GM21367 (cell line): ENCODE measurements at regions not wholly inside any gene's neighbourhood (a gene's known extent, or its start where the extent isn't known, plus 50 kb on each side); places are given as distances from the start of the nearest gene placed in this dataset.
"Not testable (repeated sequence)": the region's sequence is repeated elsewhere in the genome, so short reads cannot be mapped to it uniquely, and the experiment has no call there.

ENCODE experiments used
- ATAC-seq: cut with Tn5 transposase; IDR thresholded peaks from one replicate; pipeline ENCODE4 v1.9.1; 2021; ENCODE audit not compliant: unreplicated experiment

DNA sequence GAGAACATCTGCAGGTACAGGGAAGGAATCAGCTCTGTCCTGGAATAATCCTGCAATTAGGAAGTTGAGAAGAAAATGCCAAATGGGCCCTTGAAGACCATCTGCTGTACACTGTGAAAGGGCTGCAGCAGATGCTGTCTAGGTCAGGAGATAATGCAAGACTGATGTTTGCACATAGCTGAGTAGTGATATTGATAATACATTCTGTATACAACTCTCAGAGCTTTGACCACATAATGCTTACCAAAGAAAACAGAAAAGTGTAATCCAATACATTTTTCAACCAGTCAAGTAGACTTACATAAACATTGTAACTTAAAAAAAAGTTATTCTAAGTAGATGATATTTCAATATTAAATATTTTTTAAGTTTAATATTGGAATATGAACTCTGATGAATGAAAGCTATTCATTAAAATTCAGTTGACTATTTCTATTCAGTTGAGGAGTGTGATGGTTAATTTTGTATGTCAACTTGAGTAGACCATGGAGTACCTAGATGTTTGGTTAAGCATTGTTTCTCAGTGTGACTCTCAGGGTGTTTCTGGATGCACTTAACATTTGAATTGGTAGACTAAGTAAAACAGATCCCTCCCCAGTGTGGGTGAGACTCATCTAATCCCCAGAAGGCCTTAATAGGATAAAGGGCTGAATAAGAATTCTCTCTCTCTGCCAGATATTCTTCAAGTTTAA is 380.1 kb upstream of the PRR16 start:
- ATAC-seq = no peak

DNA sequence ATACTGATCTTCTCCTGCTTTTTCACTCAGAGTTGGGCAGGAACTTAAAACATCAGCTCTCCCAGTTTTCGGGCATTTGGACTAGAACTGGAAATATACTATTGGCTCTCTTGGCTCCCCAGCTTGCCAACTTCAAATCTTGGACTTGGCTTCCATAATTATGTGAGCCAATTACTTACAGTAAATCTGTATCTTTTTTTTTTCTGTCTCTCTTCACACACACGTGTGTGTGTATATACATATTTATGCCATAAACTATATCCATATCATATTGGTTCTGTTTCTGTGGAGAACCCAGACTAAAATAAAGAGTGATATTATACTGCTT is 379.6 kb upstream of the PRR16 start:
- no peak for ATAC-seq

DNA sequence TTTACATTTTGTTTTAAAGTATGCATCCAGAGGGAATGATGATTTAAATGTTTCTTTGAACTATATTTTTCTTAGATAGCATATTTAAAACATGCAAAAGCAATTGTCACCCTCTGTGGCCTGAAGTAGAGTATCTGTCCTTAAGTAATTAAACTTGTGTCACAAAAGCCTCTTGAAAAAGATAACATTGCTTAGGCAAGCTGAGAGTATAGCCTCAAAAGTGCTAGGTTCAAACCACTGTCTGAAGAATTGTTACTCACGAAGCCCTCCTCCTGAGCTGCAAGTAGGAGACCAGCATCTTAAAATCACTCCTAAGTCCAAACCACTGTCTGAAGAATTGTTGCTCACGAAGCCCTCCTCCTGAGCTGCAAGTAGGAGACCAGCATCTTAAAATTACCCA is 378.0 kb upstream of the PRR16 start:
- ATAC-seq = no peak

DNA sequence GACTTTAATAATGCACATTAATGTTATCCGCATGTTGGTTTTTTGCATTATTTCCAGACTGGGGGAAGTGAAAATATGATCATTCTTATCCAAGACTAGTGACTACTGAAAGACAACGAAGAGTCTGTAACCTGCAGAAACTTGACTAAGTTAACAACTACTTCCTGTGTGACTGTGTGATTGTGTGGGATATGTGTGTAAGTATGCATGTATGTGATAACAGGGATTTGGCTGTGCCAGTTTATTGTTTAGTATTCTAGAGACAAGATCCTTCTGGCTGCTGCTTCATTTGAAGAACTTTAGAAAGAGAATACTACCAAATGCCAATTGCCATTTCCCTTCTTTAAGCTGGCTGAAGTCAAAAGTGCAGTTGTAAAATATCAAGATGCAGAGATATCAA is 375.7 kb upstream of the PRR16 start:
- ATAC-seq = no peak

DNA sequence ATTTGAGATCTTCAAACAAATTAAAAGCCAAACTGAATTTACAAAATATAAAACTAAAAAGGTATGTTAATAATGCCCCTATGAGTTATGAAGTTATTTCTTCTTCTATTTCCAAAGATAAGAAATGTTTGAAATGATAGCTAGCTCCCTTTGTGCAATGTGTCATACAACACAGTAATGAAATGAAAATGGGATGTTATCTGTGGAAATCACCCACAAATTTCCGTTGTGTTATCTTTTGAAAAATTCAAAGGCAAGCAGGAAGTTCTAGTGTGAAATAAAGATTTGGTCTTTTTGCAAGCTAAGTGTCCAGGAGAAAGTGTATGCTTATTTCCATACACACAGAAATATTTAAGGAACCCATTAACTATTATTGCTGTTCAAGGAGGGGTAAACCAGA is 375.3 kb upstream of the PRR16 start:
- no peak for ATAC-seq

DNA sequence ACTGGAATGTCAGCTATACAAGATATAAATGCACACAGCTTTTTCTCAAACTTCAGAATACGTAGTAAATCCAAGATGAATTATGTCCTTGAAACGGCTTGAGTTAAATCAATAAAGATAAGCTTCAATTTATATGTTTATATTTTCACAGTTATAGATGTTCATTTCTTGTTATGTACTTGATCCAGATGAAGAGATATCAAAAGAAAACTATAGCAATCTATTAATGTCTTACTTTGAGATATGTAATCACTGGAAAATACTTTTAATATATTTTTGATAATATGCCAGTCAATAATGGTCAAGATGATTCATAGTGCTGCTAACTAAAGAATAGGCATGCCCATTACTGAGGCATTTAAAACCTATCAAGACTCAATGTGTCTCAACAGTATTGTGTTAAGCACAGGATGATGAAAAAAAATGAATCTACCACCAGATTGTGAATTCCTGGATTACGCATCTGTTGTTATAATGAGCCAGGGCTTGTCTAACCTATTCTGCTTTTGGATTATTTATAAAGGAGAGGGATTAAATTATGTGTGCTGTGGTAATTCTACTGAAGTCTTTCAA is 372.6 kb upstream of the PRR16 start:
- no peak for ATAC-seq

DNA sequence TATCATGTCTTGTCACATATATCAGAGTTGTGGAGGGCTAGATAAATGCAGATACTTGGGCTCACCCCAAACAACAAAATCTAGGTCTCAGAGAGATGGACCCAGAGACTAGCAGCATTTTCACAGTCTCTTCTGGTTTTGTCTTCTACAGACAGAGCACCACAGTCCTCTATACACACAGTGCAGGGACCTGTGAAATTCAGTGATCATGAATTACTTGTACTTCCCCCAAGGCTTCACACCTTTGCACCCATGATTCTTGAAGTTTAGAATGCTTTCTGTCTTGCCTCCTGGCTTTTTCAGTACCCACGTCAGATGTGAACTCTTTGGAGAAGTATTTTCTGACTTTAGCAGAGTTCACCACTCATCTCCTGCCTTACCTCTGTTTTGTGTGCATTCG is 371.5 kb upstream of the PRR16 start:
- no peak for ATAC-seq

DNA sequence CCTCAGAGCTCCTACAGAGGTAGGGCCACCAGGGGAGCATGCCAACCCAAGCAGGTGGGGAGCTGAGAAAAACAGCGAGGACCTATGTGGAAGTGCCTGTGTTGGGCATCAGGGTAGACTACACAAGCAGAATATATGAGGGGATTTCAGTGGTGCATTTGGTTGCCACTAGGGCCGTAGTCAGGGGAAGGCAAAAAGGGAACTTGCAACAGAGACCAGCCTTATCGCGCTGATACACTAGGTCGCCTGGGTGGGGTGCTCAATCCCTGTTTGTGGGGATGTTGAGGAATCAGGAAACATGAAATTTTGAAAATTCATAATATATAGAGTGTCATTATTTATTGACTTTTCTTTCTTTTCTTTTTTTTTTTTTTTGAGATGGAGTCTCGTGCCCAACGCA is 370.9 kb upstream of the PRR16 start:
- no peak for ATAC-seq

DNA sequence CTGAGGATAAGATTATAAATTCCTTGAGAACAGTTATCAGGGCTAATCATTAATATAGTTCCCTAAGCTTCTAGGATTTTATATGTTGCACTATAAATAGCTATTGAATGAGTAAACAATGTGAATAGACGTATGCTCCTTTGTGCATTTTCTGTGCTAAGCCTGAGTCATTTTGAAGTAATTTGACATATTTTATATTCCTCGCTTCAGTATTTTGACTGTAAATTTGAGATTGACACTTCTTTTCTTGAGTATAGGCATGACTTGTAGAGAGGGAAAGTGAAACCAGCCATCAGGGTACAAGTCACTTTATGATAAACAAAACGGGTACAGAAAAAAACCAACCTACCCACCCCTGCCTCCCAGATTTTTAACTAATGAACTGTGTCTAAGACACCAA is 367.7 kb upstream of the PRR16 start:
- ATAC-seq = peak; percentile 50

DNA sequence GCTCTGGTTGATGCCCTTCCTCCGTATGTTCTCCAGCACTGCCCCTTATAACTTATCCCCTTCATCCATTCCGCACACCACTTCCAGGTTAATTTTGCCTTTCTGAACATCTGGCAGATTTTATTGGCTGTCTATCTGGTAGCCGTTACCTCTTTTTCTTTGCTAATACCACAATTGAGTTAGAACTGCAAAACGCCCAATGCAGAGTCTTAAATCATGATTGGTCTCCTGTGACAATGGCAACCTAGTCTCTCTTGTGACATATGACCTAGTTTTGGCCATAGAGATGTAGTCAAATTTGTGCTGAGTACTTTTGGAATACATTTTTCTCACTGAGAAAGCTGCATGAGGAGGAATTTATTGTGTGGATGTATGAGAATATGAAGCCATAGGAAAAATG is 365.7 kb upstream of the PRR16 start:
- ATAC-seq = no peak

DNA sequence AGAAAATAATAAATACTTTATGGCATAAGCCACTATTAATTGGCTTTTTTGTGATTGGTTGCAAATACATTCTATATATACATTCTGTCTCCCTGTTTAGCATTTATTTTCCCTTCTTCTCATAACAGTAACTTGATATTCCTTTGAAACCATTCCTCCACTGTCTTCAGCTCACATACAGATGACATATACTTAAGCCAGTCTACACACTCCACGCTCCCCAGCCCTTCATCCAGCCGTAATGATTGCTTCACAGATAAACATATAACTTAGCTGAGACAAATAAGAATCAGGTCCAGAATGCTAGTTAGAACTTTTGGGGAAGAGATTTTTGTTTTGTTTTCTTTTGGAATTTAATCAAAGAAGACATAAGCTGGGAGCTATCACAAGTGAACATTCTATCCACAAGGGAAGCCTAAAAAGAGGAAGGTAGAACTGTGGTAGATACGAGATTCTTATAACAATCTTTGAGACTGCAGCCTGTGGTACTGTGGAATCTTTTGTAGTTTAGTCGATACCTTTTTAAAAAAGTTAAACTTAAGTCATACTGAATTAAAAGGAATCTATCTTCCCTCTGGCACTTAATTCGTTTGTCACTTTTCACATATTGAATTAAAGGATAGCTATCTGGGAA is 365.1 kb upstream of the PRR16 start:
- no peak for ATAC-seq

DNA sequence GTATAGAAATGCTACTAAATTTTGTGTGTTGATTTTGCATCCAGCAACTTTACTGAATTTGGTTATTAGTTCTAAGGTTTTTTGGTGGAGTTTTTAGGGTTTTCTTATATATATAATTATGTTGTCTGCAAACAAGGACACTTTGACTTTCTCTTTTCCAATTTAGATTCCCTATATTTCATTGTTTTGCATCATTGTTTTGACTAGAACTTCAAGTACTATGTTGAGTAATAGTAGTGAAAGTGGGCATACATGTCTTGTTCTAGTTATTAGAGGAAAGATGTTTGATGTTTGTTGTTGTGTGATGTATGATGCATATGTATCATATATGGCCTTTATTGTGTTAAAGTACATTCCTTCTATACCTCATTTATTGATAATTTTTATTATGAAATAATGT is 362.3 kb upstream of the PRR16 start:
- no peak for ATAC-seq

DNA sequence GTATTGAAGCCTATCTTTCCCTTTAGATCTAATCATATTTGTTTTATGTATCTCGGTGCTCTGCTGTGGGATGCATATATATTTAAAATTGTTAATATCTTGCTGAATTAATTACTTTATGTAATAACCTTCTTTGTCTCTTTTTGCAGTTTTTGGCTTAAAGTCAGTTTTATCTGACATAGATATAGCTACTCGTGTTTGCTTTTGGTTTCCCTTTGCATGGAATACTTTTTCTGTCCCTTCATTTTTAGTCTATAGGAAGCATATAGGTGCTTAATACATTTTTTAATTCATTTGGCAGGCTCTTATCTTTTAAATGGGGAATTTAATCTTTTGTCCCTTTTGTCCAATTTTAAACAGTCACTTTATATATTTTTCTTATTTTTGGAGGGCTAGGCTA is 360.6 kb upstream of the PRR16 start:
- no peak for ATAC-seq

DNA sequence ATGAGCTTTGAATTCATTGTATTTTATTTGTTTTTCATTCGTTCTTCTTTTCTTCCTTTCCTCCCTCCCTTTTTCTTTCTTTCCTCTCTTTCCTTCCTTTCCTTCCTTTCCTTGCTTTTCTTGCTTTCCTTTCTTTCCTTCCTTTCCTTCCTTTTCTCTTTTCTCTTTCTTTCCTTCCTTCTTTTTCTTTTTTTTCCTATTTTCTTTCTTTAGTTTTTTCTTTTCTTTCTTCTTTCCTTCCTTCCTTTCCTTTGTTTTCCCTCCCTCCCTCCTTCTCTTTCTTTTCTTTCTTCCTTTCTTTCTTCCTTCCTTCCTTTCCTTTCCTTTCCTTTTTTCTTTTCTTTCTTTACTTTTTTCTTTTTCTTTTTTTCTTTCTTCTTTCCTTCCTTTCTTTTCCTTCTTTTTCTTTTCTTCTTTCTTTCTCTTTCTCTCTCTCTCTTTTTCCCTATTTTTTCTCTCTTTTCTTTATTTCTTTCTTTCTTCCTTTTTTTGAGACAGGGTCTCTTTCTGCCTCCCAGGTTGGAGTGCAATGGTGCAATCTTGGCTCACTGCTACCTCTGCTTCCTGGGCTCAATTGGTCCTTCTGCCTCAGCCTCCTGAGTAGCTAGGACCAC is 357.1 kb upstream of the PRR16 start:
- ATAC-seq = no peak

DNA sequence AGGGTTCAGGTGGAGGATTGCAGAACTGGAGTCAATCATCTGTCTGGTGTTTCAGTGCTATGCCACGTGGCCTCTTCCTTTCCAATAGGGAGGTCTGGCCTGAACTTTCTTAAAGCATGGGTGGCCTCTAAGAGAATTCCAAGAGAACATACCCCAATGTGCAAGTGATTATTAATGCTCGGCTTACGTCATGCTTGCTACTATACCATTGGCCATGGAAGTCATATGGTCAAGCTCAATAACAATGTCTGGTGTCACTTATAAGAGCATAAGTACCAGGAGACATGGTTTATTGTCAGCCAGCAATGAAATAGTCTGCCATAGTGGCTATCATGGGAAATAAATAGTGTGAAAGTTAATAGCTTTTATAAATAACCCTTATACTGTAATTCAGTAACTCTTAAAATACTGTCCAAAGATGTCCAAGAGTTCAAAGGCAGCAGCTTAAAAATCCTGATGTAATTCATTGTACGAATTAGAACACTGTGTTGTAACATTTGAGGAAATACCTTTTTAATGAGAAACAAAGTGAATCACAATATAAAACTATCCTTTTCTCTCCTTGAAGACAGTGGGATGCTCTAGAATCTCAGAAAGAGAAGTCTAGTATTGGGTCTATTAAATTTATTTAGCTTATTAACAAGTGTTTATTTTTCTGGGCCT is 355.4 kb upstream of the PRR16 start:
- no peak for ATAC-seq

DNA sequence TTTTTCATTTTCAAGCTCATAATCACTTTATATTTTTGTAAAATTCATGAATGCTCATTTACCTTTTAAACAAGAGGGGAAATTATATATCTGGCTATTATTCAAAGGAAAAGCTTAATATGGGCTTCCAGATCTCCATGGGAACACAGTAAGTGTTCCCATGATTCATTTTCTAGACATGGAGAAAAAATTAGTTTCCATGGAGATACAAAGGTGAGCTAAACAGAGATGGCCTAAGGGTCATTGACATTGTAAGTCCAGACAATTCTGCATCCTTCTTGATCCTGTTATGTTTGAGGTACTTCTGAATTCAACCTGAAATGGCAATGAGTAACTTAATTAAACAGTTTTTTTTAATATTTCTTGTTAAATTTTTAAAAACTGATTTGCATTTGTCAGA is 341.4 kb upstream of the PRR16 start:
- no peak for ATAC-seq

DNA sequence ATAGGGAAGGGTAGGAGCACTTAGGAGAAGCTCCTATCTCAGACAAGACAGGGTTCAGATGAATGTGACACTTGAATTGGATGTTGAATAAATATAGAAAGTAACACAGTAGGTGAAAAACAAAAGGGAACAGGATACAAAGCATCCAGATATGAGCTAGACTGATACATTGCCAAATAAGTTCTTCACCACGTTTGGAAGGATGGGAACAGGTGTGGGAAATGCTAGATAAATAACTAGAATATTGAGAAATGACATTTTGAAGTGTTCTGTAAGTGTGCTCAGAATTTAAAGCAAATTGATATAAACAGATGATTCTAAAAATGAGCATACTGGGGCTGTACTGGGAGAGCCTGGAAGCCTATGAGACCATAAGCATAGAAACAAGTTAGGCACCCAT is 340.1 kb upstream of the PRR16 start:
- ATAC-seq = no peak

DNA sequence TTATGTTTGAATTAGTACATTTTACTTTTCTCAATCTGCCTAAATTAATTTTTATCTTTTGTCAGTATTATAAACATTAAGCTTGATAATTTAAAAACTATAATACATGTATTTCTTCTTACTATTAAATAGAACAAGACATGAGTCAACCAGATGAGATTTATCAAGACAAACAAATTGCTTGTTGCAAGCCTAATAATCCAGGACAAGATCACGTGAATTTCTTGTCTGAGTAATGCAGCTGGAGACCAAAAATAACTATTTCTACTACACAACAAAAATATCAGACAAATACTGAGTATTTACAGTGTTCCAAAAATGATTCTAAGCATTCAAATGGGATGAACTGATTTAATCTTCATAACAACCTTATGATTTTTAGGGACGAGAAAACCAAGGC is 339.1 kb upstream of the PRR16 start:
- ATAC-seq = no peak

DNA sequence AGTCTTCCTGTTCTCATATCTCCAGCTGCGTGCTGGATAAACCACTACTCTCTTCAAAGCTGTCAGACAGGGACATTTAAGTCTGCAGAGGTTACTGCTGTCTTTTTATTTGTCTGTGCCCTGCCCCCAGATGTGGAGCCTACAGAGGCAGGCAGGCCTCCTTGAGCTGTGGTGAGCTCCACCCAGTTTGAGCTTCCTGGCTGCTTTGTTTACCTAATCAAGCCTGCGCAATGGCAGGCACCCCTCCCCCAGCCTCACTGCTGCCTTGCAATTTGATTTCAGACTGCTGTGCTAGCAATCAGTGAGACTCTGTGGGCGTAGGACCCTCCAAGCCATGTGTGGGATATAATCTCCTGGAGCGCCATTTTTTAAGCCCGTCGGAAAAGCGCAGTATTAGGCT is 331.8 kb upstream of the PRR16 start:
- ATAC-seq = not testable (repeated sequence)

DNA sequence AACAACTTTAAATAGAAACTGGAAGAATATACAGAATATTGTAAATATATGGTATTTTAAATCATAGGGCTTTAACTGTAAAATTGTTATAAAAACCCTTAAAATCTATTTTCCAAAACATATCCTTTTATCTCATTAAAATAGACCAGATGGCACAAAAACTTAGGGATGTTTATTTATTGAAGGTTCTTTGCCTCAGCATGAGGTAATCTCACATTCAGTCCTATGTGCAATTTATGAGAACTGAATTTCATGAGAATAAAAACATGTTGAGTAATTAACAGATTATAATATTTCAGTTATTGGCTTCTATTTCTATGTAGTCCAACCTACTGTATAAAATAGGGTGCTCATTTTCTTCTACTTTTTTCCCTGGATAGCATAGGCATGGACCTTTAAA is 329.2 kb upstream of the PRR16 start:
- ATAC-seq = no peak

DNA sequence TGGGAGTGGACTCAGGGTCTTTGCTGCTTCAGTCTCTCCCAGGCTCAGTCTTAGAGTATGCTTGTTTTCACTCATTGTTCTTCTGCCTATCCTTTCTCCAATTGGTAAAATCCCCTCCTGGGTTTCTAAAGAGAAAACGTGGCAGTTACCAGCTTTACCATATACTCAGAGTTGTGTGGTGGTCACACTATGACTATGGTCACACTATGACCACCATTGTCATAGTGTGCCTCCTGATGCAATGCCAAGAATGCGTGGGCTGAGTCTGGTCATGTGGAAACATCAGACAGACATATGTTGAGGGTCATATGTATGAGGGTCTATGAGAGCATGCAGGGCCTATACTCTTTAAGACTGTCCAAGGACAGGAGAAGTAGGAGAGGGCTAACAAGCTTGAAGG is 326.5 kb upstream of the PRR16 start:
- no peak for ATAC-seq

DNA sequence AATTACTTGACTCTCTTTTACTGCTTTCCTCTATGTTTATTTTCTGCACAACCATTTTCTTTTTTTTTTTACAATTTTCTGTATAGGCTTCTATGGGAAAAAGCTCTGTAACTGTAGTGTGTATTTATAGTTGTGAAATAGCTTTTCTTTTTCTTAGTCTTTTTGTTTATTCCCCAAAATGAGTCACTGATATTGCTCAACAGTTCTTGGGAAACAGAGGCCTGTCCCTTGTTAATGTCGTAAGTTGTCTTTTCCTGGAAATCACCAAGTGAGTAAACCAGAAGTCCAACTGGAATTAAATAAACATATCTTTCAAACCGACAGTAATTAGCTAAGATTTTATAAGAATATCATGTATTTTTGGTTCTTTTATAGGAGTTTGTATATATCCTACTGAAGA is 325.1 kb upstream of the PRR16 start:
- ATAC-seq = no peak
